Psoas muscle (tissue), 7 donors: ENCODE measurements at regions not wholly inside any gene's neighbourhood (a gene's known extent, or its start where the extent isn't known, plus 50 kb on each side); places are given as distances from the start of the nearest gene placed in this dataset.

Experiments used
- ATAC-seq, 4 donors: fragments of 200-7000 bp; cut with Tn5 transposase; one replicate each; pipeline ENCODE4 v1.9.1; 2020; ENCODE audit warnings: moderate library complexity in 3 of 4, mild to moderate bottlenecking in 2 of 4
- DNase-seq, 2 donors: peaks; one replicate each; pipeline ENCODE4 v3.0.0-alpha.2; 2020
- H3K27ac ChIP-seq: fragments of 200-600 bp; one replicate; pipeline ENCODE4 v1.8.0; 2022
- H3K27me3 ChIP-seq, 3 donors: fragments of 200-600 bp in 1 of 3; one replicate each; pipeline versions ENCODE4 v1.6.1 to v1.8.0; 2013 to 2022; ENCODE audit warnings: low read length in 2 of 3, mild to moderate bottlenecking in 2 of 3, moderate library complexity in 1 of 3; ENCODE audit not compliant: insufficient read depth in 3 of 3
- H3K36me3 ChIP-seq, 2 donors: fragments of 200-600 bp in 1 of 2; one replicate each; pipeline versions ENCODE4 v1.6.1 to v1.8.0; 2013 to 2022; ENCODE audit warnings: low read depth in 1 of 2, mild to moderate bottlenecking in 1 of 2, moderate library complexity in 1 of 2; ENCODE audit not compliant: insufficient read depth in 1 of 2
- H3K4me1 ChIP-seq: fragments of 200-600 bp; one replicate; pipeline ENCODE4 v1.8.0; 2022
- H3K4me3 ChIP-seq: fragments of 200-600 bp; one replicate; pipeline ENCODE4 v1.8.0; 2022; ENCODE audit warnings: mild to moderate bottlenecking
- H3K9me3 ChIP-seq: fragments of 200-600 bp; one replicate; pipeline ENCODE4 v1.8.0; 2022
- CTCF ChIP-seq: fragments of 200-600 bp; IDR thresholded peaks from one replicate; pipeline ENCODE4 v1.8.0; 2022; ENCODE audit warnings: antibody characterized with exemption
- WGBS, 3 donors: extraction: QIAGEN DNeasy Blood & Tissue Kit; methylation state at CpG; one replicate each; pipeline versions ENCODE4 v1.1.6 to v1.1.7; 2013; 5-methylcytosine and 5-hydroxymethylcytosine counted together
- intact Hi-C, 2 donors: fragments of 100-400 bp; cut with DNase I; formaldehyde crosslinking; loops; one replicate each; pipeline versions ENCODE4 v1.11.0 to v1.14.2; 2022
- donor health status: healthy with polysubstance abuse.
- donor health status: DM: no; HTN: no; CAD: no; lungs with moderate emphysema.
- donor health status: Bipolar disorder and iron deficiency.
- donor health status: healthy.
- donor health status: DM: yes; HTN: yes; CAD: no.
- donor health status: DM: no; HTN: no; CAD: no.
- donor health status: DM: yes; HTN: yes; CAD: no.

DNA sequence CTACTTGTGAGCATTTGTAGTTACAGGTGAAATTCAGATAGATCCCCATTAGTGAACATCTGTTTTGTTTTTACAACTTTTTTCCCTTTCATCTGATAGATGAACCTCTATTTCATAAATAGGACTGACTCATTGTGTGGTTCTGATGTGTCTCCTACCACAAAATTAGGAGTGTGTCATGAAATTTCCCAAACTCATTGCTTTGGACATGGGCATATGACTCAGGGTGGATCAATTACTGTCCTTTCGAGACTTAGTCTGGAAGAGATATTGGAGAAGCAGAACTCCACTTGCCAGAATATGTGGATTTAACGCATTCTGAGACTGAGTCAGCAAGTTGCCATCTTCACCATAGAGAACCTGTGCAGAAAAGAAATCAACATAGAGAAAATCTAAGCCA lies 53.5 kb upstream of the PCDH10 start:
- intact Hi-C loops = no loop called here
- no peaks in the 10 kb centered on the region for H3K27me3 ChIP-seq
- TF ChIP-seq CTCF = no peak
- no peak for DNase-seq
- no peaks in the 10 kb centered on the region for H3K36me3 ChIP-seq
- no peak overlapping the region for H3K27ac ChIP-seq
- 69 to 86% (median 70%) methylated on average over 2 of the region's 2 CpGs for WGBS, 3 donors
- no peaks in the 10 kb centered on the region for H3K9me3 ChIP-seq
- H3K4me3 ChIP-seq = no peak overlapping the region
- no peaks in the 10 kb centered on the region for H3K4me1 ChIP-seq
- no peak for ATAC-seq

DNA sequence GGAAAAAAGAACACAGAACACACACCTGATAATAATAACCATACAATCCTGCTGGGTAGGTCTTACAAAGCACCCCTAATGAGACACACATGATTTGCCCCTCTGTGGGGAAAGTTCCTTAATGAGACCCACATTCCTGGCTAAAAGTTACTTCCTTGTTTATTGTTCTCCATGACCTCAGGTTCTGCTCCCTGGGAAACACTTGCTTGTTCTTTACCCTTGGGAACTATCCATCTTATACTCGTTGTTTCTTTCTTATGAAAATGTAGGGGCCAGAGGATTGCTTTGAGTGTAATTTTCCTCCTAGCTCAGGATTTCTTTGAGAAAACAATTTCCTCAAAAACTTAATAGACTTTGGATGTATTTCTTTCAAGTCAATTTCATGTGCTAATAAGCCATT lies 52.1 kb upstream of the PCDH10 start:
- Histone ChIP-seq H3K9me3 (no peaks in the 10 kb centered on the region), H3K4me3 (no peak overlapping the region), H3K27ac (no peak overlapping the region), H3K36me3 (no peaks in the 10 kb centered on the region), H3K4me1 (no peaks in the 10 kb centered on the region), H3K27me3 (no peaks in the 10 kb centered on the region)
- no peak for TF ChIP-seq CTCF
- DNase-seq (no peak), ATAC-seq (no peak)
- WGBS, 3 donors = 7 to 14% (median 8%) methylated on average over 1 of the region's 1 CpG
- intact Hi-C loops = no loop called here
